PC-9 (cell line): ENCODE measurements at regions not wholly inside any gene's neighbourhood (a gene's known extent, or its start where the extent isn't known, plus 50 kb on each side); places are given as distances from the start of the nearest gene placed in this dataset.

Source experiments
- BruUV-seq: library from RNA; stranded (reverse); fragments of 400-500 nt; replicated peaks from 2 replicates; lab custom pipeline; 2021; lab: Mats Ljungman, UMichigan
- CTCF ChIA-PET: fragments of 300-600 bp; sonication (Branson Sonifier 250); formaldehyde crosslinking; loops from one replicate; lab custom pipeline; 2022; ENCODE audit warnings: antibody characterized with exemption; lab: Charles Lee
- POLR2A ChIA-PET: fragments of 300-600 bp; sonication (Branson Sonifier 250); formaldehyde crosslinking; loops from one replicate; lab custom pipeline; 2022; ENCODE audit warnings: antibody characterized with exemption; ENCODE audit not compliant: unreplicated experiment; lab: Charles Lee
- DNase-seq, 2 experiments: peaks; one replicate each; pipeline versions ENCODE4 v3.0.0 to v3.0.0-alpha.2; 2015 to 2022; ENCODE audit warnings: mixed read lengths in 1 of 2
- H2AFZ ChIP-seq: fragments of 200-600 bp; sonication (generic); 2 replicates; pipeline ENCODE4 v1.8.1; 2017; ENCODE audit warnings: antibody characterized with exemption
- H3F3A ChIP-seq: fragments of 200-600 bp; sonication (generic); 2 replicates; pipeline ENCODE4 v1.8.1; 2017; ENCODE audit warnings: antibody characterized with exemption, mild to moderate bottlenecking, low read depth; ENCODE audit not compliant: insufficient read depth
- H3K27ac ChIP-seq: fragments of 200-600 bp; sonication (generic); 2 replicates; pipeline ENCODE4 v1.6.1; 2016; ENCODE audit warnings: mixed run types
- H3K27me3 ChIP-seq: fragments of 200-600 bp; sonication (generic); 2 replicates; pipeline ENCODE4 v1.6.1; 2016; ENCODE audit warnings: low read depth, mixed run types; ENCODE audit not compliant: insufficient read depth
- H3K36me3 ChIP-seq: fragments of 200-600 bp; sonication (generic); 2 replicates; pipeline ENCODE4 v1.6.1; 2016; ENCODE audit warnings: low read depth, mixed run types
- H3K4me1 ChIP-seq: fragments of 200-600 bp; sonication (generic); replicated peaks from 2 replicates; pipeline ENCODE4 v1.6.1; 2016; ENCODE audit warnings: mixed run types; ENCODE audit not compliant: insufficient read depth
- H3K4me2 ChIP-seq: fragments of 200-600 bp; sonication (generic); 2 replicates; pipeline ENCODE4 v1.6.1; 2017; ENCODE audit warnings: mixed run types
- H3K4me3 ChIP-seq: fragments of 200-600 bp; sonication (generic); 2 replicates; pipeline ENCODE4 v1.6.1; 2016; ENCODE audit warnings: mixed run types
- H3K79me2 ChIP-seq: fragments of 200-600 bp; sonication (generic); 2 replicates; pipeline ENCODE4 v1.6.1; 2017; ENCODE audit warnings: low read depth, mixed run types
- H3K9me2 ChIP-seq: fragments of 200-600 bp; sonication (generic); 2 replicates; pipeline ENCODE4 v1.8.1; 2017; ENCODE audit warnings: mild to moderate bottlenecking; ENCODE audit not compliant: insufficient read depth
- H3K9me3 ChIP-seq: fragments of 200-600 bp; sonication (generic); 2 replicates; pipeline ENCODE4 v1.8.1; 2016; ENCODE audit warnings: low read depth; ENCODE audit not compliant: insufficient read depth
- H4K20me1 ChIP-seq: fragments of 200-600 bp; sonication (generic); 2 replicates; pipeline ENCODE4 v1.8.1; 2017; ENCODE audit not compliant: insufficient read depth
- EZH2 ChIP-seq: fragments of 200-600 bp; sonication (generic); IDR thresholded peaks from 2 replicates; pipeline ENCODE4 v1.8.0; 2017; ENCODE audit warnings: antibody characterized with exemption, low read depth
- intact Hi-C: fragments of 100-400 bp; cut with micrococcal nuclease; formaldehyde crosslinking; loops from one replicate; pipeline ENCODE4 v1.10.0; 2022; ENCODE audit not compliant: unreplicated experiment
- TF ChIP-seq, protein P1 (sequence below): fragments of 200-600 bp; sonication (generic); conservative IDR thresholded peaks from 2 replicates; pipeline ENCODE4 v1.6.1; 2017; ENCODE audit warnings: mixed run types, antibody characterized with exemption, mild to moderate bottlenecking, moderate library complexity

DNA sequence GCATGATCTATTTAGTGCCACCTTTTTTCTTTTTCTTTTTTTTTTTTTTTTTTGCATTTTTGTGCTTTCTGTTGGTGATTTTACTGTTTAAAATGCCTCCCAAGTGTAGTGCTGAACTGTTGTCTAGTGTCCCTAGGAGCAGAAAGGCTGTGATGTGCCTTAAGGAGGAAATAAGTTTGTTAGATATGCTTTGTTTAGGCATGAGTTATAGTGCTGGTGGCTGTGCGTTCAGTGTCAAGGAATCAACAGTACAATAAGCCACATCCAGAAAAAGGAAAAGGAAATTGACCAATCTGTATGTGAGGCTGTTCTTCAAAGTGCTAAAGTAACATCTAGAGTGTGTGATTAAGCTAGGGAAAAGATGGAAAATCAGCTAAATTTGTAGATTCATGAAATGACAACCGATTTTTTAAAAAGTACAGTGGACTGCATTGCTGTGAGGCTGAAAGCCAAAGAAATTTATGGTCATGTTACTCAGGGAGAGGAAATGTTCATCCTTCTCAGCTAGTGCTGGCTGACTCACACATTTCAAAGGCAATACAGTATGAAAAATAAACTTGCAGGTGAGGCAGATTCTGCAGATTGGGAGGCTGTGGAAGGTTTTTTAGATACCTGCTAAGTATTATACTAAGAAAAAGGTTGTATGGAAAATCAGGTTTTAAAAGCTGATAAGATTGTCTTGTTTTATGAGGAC lies 122.7 kb upstream of the ADCY1 start:
- CTCF ChIA-PET = no interaction called here
- peaks cover 14% of the 10 kb centered on the region for H3K9me3 ChIP-seq
- peak in 1 of 2 experiments; percentile 48 for DNase-seq
- peak overlapping the region; percentile 4 for H3K27ac ChIP-seq
- H2AFZ ChIP-seq = 0 out of 2 replicates have a peak overlapping the region, but pooled peaks have one; percentile 1
- no TSS peak for BruUV-seq
- no peaks in the 10 kb centered on the region for H3K9me2 ChIP-seq
- peaks cover 7% of the 10 kb centered on the region for H3K36me3 ChIP-seq
- no peak for TF ChIP-seq EZH2
- TF ChIP-seq, protein P1, sequence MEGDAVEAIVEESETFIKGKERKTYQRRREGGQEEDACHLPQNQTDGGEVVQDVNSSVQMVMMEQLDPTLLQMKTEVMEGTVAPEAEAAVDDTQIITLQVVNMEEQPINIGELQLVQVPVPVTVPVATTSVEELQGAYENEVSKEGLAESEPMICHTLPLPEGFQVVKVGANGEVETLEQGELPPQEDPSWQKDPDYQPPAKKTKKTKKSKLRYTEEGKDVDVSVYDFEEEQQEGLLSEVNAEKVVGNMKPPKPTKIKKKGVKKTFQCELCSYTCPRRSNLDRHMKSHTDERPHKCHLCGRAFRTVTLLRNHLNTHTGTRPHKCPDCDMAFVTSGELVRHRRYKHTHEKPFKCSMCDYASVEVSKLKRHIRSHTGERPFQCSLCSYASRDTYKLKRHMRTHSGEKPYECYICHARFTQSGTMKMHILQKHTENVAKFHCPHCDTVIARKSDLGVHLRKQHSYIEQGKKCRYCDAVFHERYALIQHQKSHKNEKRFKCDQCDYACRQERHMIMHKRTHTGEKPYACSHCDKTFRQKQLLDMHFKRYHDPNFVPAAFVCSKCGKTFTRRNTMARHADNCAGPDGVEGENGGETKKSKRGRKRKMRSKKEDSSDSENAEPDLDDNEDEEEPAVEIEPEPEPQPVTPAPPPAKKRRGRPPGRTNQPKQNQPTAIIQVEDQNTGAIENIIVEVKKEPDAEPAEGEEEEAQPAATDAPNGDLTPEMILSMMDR = no peak
- peaks cover 5% of the 10 kb centered on the region; the same call in 1 of the 2 replicates for H3F3A ChIP-seq
- no peaks in the 10 kb centered on the region for H3K79me2 ChIP-seq
- H3K27me3 ChIP-seq = no peaks in the 10 kb centered on the region
- POLR2A ChIA-PET = no interaction called here
- H3K4me1 ChIP-seq = peaks cover 28% of the 10 kb centered on the region
- H3K4me2 ChIP-seq = peak overlapping the region; percentile 32
- H3K4me3 ChIP-seq = no peak overlapping the region
- no peaks in the 10 kb centered on the region for H4K20me1 ChIP-seq
- intact Hi-C loops = no loop called here

DNA sequence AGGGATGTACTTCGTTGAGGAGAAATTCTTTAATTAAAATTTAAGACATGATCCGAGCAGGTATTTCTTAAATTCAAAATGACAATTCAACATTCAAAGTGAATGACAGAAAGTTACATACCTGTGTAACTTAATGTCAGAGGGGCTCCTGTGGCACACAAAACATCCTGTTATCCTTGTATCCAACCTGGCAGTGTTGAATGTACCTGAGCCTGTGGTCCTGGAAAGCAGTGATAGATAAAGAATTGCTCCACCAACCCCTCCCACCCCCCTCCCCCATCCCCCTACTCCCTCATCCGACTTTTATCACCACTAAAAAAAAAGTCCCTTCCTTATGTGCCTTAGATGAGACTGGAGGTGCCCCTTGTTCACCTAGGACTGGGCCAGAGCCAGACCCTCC lies 119.4 kb upstream of the ADCY1 start:
- Histone ChIP-seq H3K79me2 (no peaks in the 10 kb centered on the region), H3K4me1 (peaks cover 19% of the 10 kb centered on the region), H3K4me2 (no peak overlapping the region), H4K20me1 (no peaks in the 10 kb centered on the region), H3F3A (0 out of 2 replicates have a peak, but pooled peaks cover 3% of the 10 kb centered on the region), H2AFZ (no peak overlapping the region), H3K4me3 (no peak overlapping the region), H3K9me3 (no peaks in the 10 kb centered on the region; the same call in 1 of the 2 replicates), H3K36me3 (no peaks in the 10 kb centered on the region), H3K9me2 (no peaks in the 10 kb centered on the region), H3K27me3 (no peaks in the 10 kb centered on the region), H3K27ac (no peak overlapping the region)
- intact Hi-C loops = no loop called here
- TF ChIP-seq, protein P1 = no peak
- TF ChIP-seq EZH2 = no peak
- POLR2A ChIA-PET = no interaction called here
- BruUV-seq = no TSS peak
- CTCF ChIA-PET = interaction anchor here (0.7 kb wide), 1 partner anchor 31 kb away, joined by 6 read pairs; no protein-coding TSS in a partner anchor
- DNase-seq = no peak

DNA sequence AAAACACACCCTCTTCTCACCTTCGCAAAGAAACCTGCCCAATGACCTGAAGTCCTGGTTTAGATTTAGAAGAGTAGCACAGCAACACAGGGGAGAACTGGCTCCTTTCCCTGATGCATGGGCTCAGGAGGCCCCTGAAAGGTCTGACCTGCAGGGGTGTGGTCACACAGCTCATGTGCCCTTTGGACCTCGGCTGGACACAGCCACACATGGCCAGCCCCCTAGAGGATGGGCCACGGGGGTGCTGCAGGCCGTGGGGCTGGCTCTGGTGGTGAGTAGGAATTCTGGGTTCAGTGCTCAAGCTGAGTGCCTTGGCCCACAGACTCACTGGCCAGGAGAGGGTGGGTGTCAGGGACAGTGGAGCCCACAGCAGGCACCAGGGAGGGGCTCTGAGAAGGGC lies 118.5 kb upstream of the ADCY1 start:
- Histone ChIP-seq H3K4me3 (no peak overlapping the region), H3K9me2 (no peaks in the 10 kb centered on the region), H3K4me1 (peaks cover 28% of the 10 kb centered on the region), H3K27me3 (no peaks in the 10 kb centered on the region), H3K79me2 (no peaks in the 10 kb centered on the region), H3K27ac (no peak overlapping the region), H2AFZ (no peak overlapping the region), H3K36me3 (no peaks in the 10 kb centered on the region), H4K20me1 (no peaks in the 10 kb centered on the region), H3K9me3 (no peaks in the 10 kb centered on the region), H3F3A (peaks cover 9% of the 10 kb centered on the region), H3K4me2 (no peak overlapping the region)
- DNase-seq = no peak
- TF ChIP-seq, protein P1 = no peak
- TF ChIP-seq EZH2 = no peak
- ChIA-PET CTCF (no interaction called here), POLR2A (no interaction called here)
- intact Hi-C loops = no loop called here
- no TSS peak for BruUV-seq
